NB4 (cell line): ENCODE measurements at regions not wholly inside any gene's neighbourhood (a gene's known extent, or its start where the extent isn't known, plus 50 kb on each side); places are given as distances from the start of the nearest gene placed in this dataset.

Experiments
- CTCF ChIP-seq: IDR thresholded peaks from one replicate; pipeline ENCODE4 v1.5.1; 2012; ENCODE audit warnings: low read depth, low read length
- MAX ChIP-seq: IDR thresholded peaks from 2 replicates; pipeline ENCODE4 v1.6.1; 2011; ENCODE audit warnings: low read depth, low read length

GRCh38 chr5:52269401-52269800, 518.3 kb upstream of the ITGA1 start:
- no peak for TF ChIP-seq MAX
- no peak for TF ChIP-seq CTCF
